Tibial nerve (tissue), 4 donors: ENCODE measurements at regions not wholly inside any gene's neighbourhood (a gene's known extent, or its start where the extent isn't known, plus 50 kb on each side); places are given as distances from the start of the nearest gene placed in this dataset.

ENCODE experiments used
- DNase-seq, 2 donors: peaks; one replicate each; pipeline ENCODE4 v3.0.0-alpha.2; 2019; ENCODE audit warnings: low spot score in 2 of 2
- H3K27ac ChIP-seq, 4 donors: fragments of 200-600 bp; sonication (generic) in 3 of 4; one replicate each; pipeline ENCODE4 v1.5.1; 2017 to 2019; ENCODE audit warnings: mild to moderate bottlenecking in 1 of 4
- H3K27me3 ChIP-seq, 2 donors: fragments of 200-600 bp; sonication (generic) in 1 of 2; one replicate each; pipeline versions ENCODE4 v1.5.1 to v1.6.0; 2017 to 2019
- H3K36me3 ChIP-seq, 3 donors: fragments of 200-600 bp; sonication (generic); one replicate each; pipeline ENCODE4 v1.5.1; 2018 to 2019
- H3K4me1 ChIP-seq, 4 donors: fragments of 200-600 bp; sonication (generic) in 3 of 4; one replicate each; pipeline ENCODE4 v1.5.1; 2017 to 2019
- H3K4me3 ChIP-seq, 4 donors: fragments of 200-600 bp; sonication (generic) in 3 of 4; one replicate each; pipeline ENCODE4 v1.5.1; 2017 to 2019; ENCODE audit warnings: mild to moderate bottlenecking in 1 of 4, moderate library complexity in 1 of 4
- H3K9me3 ChIP-seq, 4 donors: fragments of 200-600 bp; sonication (generic) in 3 of 4; one replicate each; pipeline ENCODE4 v1.5.1; 2017 to 2019
- EP300 ChIP-seq, 2 donors: sonication (generic); formaldehyde crosslinking; IDR thresholded peaks; one replicate each; pipeline ENCODE4 v1.6.1; 2017; ENCODE audit warnings: antibody characterized with exemption in 2 of 2, mild to moderate bottlenecking in 1 of 2
- POLR2A ChIP-seq, 2 donors: fragments of 450-650 bp; IDR thresholded peaks; one replicate each; pipeline ENCODE4 v1.6.1; 2017; ENCODE audit warnings: antibody characterized with exemption in 2 of 2, mild to moderate bottlenecking in 2 of 2, moderate library complexity in 2 of 2
- WGBS, 2 donors: methylation state at CpG; one replicate each; pipeline ENCODE4 v1.1.5; 2018; 5-methylcytosine and 5-hydroxymethylcytosine counted together
- TF ChIP-seq, protein P1 (sequence below), 5 experiments: fragments of 200-600 bp in 3 of 5; fragments of 450-650 bp in 2 of 5; sonication (generic) in 3 of 5; IDR thresholded peaks; one replicate each; pipeline ENCODE4 v1.5.1; 2016 to 2019; ENCODE audit warnings: antibody characterized with exemption in 5 of 5, mild to moderate bottlenecking in 3 of 5, moderate library complexity in 2 of 5

DNA sequence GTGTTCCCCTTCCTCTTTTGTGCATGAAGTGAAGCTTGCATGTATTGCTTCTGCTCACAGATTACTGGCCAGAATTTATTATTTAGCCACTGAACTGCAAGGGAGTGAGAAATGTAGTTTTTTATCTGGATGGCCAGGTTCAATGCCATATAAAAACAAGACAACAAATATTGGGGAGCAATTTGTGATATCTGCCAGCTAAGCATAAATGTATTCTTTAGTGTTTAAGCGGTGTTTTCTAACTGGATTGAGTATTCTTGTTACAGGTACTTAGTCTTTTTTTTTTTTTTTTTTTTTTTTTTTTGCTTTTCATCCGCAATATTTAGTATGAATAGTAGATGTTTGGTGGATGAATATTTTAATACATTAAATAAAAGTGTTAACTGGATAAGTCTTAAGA, 158.2 kb downstream of the TFAP2B start:
- WGBS, 2 donors: 81 to 94% methylated on average over 2 of the region's 2 CpGs
- TF ChIP-seq, protein P1, sequence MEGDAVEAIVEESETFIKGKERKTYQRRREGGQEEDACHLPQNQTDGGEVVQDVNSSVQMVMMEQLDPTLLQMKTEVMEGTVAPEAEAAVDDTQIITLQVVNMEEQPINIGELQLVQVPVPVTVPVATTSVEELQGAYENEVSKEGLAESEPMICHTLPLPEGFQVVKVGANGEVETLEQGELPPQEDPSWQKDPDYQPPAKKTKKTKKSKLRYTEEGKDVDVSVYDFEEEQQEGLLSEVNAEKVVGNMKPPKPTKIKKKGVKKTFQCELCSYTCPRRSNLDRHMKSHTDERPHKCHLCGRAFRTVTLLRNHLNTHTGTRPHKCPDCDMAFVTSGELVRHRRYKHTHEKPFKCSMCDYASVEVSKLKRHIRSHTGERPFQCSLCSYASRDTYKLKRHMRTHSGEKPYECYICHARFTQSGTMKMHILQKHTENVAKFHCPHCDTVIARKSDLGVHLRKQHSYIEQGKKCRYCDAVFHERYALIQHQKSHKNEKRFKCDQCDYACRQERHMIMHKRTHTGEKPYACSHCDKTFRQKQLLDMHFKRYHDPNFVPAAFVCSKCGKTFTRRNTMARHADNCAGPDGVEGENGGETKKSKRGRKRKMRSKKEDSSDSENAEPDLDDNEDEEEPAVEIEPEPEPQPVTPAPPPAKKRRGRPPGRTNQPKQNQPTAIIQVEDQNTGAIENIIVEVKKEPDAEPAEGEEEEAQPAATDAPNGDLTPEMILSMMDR (IDR thresholded peaks at IDR 0.05): no peak
- no peak for TF ChIP-seq EP300 (IDR thresholded peaks at IDR 0.05)
- no peak for TF ChIP-seq POLR2A (IDR thresholded peaks at IDR 0.05)
- no peak overlapping the region for H3K4me3 ChIP-seq

DNA sequence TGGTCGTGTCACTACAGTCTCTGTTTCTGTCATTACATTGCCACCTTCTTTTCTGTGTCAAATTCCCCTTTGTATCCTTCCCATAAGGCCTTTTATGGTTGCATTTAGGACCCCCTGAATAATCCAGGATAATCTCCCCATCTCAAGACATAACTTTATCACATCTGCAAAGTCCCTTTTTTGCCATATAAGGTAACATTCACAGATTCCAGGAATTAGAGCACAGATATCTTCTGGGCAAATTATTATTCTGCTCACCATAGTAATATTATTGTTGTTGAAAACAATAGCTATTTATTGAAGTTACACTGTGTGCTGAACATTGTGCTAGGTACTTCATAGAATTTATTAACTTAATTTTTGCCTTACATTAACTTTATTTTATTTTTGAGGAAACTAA, 159.1 kb downstream of the TFAP2B start:
- DNase-seq: no peak
- Histone ChIP-seq H3K27me3 (no peaks in the 10 kb centered on the region), H3K4me1 (peaks cover 0 to 6% (median 0%) of the 10 kb centered on the region in 4 donors), H3K4me3 (no peak overlapping the region), H3K36me3 (no peaks in the 10 kb centered on the region), H3K27ac (no peak overlapping the region), H3K9me3 (no peaks in the 10 kb centered on the region)
- WGBS, 2 donors: 47 to 48% methylated on average over 1 of the region's 1 CpG
- TF ChIP-seq EP300 (IDR thresholded peaks at IDR 0.05) (no peak), POLR2A (IDR thresholded peaks at IDR 0.05) (no peak)
- TF ChIP-seq, protein P1 (IDR thresholded peaks at IDR 0.05): no peak

More for the DNA sequence above, 158.2 kb downstream of the TFAP2B start:
- H3K27ac ChIP-seq: no peak overlapping the region
- peaks cover 0 to 6% (median 0%) of the 10 kb centered on the region in 4 donors for H3K4me1 ChIP-seq
- no peaks in the 10 kb centered on the region for H3K36me3 ChIP-seq
- H3K9me3 ChIP-seq: no peaks in the 10 kb centered on the region
- DNase-seq: no peak
- H3K27me3 ChIP-seq: no peaks in the 10 kb centered on the region

DNA sequence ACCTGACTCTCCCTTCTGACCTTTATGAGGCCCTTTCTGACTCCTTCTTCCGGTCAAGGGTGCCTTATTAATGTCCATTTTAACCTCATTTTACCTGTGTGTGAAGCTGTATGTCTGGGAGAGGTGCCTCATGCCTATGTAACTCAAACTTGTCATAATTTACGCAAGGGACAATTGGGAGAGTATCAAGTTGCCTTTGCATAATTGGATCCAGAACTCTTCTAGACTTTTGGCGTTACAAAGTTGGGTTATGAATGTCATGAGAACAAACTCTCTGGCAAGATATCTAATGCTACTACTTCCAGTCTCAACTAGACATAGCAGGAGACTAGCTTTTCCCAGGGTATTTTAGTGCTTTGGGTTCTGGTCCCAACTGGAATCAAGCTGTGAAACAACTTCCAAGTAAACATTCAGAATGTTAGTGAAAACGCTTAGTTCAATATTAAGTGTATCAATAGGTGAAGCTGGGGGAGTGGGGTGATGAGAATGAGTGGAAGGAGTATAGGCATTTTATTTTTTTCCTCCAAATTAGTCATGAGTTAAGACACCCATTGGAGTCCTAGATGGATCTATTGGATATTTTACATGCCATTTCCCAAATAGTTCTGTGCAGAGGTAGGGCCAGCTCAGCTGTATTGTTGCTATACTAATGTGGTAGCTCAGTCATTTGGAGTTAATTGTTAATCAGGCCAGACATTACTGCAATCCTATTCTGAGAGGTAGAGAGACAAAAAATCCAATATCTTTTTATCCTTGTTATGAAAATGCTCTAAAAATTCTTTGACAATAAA, 159.9 kb downstream of the TFAP2B start:
- TF ChIP-seq POLR2A (IDR thresholded peaks at IDR 0.05) (no peak), EP300 (IDR thresholded peaks at IDR 0.05) (no peak)
- TF ChIP-seq, protein P1 (IDR thresholded peaks at IDR 0.05): no peak
- Histone ChIP-seq H3K27me3 (no peaks in the 10 kb centered on the region), H3K36me3 (no peaks in the 10 kb centered on the region)

DNA sequence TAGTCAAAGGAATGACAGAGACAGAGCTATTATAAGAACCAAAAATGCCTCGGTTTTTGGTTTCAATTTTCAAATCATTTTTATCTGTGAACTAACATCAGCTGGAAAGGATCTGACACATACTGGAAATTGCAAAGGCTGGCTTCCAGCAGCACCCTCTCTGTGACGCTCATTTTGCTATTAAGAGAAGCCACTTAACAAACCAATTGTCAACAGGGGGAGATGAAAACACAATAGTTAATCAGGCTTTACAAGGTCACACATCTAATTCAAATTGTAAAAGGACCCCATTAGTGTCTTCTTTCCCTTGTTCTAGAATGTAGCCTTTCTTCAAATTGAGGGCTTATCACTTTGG, 160.5 kb downstream of the TFAP2B start:
- Histone ChIP-seq H3K36me3 (no peaks in the 10 kb centered on the region), H3K9me3 (no peaks in the 10 kb centered on the region), H3K27me3 (no peaks in the 10 kb centered on the region), H3K27ac (no peak overlapping the region), H3K4me3 (no peak overlapping the region), H3K4me1 (peaks cover 0 to 6% (median 0%) of the 10 kb centered on the region in 4 donors)
- WGBS, 2 donors: 27 to 51% methylated on average over 2 of the region's 2 CpGs
- no peak for DNase-seq
- TF ChIP-seq EP300 (IDR thresholded peaks at IDR 0.05): no peak
- TF ChIP-seq POLR2A (IDR thresholded peaks at IDR 0.05): no peak
- TF ChIP-seq, protein P1 (IDR thresholded peaks at IDR 0.05): no peak

More for the DNA sequence above, 159.9 kb downstream of the TFAP2B start:
- Histone ChIP-seq H3K4me1 (peaks cover 0 to 6% (median 0%) of the 10 kb centered on the region in 4 donors), H3K9me3 (no peaks in the 10 kb centered on the region), H3K27ac (no peak overlapping the region), H3K4me3 (no peak overlapping the region)
- DNase-seq: no peak
- 41 to 66% methylated on average over 4 of the region's 4 CpGs for WGBS, 2 donors

DNA sequence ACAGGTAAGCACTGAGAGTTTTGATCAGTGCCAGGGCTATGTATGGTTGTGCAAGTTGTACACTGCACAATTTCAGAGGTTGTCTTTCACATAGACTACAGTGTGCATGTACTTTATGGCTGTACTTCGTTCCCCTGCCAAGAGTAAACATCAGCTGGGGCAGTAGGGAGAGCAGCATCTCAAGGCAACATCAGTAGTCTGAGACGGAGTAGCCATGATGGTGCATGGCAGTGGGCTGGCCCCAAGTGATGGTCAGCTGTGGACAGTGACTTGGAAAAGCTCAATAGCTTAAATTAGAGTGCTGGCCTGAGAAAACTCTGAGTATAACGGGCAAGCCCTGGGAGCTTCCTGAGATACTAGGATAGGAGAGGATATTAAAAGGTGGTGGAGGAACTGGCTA, 165.5 kb downstream of the TFAP2B start:
- Histone ChIP-seq H3K9me3 (no peaks in the 10 kb centered on the region), H3K27ac (no peak overlapping the region), H3K4me1 (peaks cover 0 to 1% (median 0%) of the 10 kb centered on the region in 4 donors), H3K36me3 (no peaks in the 10 kb centered on the region), H3K27me3 (no peaks in the 10 kb centered on the region), H3K4me3 (no peak overlapping the region)
- DNase-seq: no peak
- 75 to 82% methylated on average over 3 of the region's 3 CpGs for WGBS, 2 donors
- TF ChIP-seq POLR2A (IDR thresholded peaks at IDR 0.05) (no peak), EP300 (IDR thresholded peaks at IDR 0.05) (no peak)
- TF ChIP-seq, protein P1 (IDR thresholded peaks at IDR 0.05): no peak
